H9 (cell line): ENCODE measurements at regions not wholly inside any gene's neighbourhood (a gene's known extent, or its start where the extent isn't known, plus 50 kb on each side); places are given as distances from the start of the nearest gene placed in this dataset.

ENCODE experiments used
- DNase-seq: peaks from one replicate; pipeline ENCODE4 v3.0.0-alpha.2; 2017
- H2AFZ ChIP-seq: one replicate; pipeline ENCODE4 v1.6.1; 2013; ENCODE audit warnings: mild to moderate bottlenecking, low read length, control low read depth, moderate library complexity
- H2AK5ac ChIP-seq: 2 replicates; pipeline ENCODE4 v1.6.1; 2013; ENCODE audit warnings: low read length, control low read depth, mixed read lengths; ENCODE audit not compliant: insufficient read length
- H2BK120ac ChIP-seq: one replicate; pipeline ENCODE4 v1.6.1; 2013; ENCODE audit warnings: low read depth, mild to moderate bottlenecking, low read length, control low read depth, inconsistent platforms; ENCODE audit not compliant: poor library complexity, severe bottlenecking
- H2BK12ac ChIP-seq: 2 replicates; pipeline ENCODE4 v1.6.1; 2013; ENCODE audit warnings: low read length, control low read depth, mixed read lengths, low read depth; ENCODE audit not compliant: insufficient read length
- H2BK15ac ChIP-seq: 2 replicates; pipeline ENCODE4 v1.6.1; 2013; ENCODE audit warnings: low read depth, low read length, control low read depth
- H2BK20ac ChIP-seq: one replicate; pipeline ENCODE4 v1.6.1; 2013; ENCODE audit warnings: low read depth, mild to moderate bottlenecking, low read length, control low read depth, inconsistent platforms; ENCODE audit not compliant: poor library complexity, severe bottlenecking
- H2BK5ac ChIP-seq: 2 replicates; pipeline ENCODE4 v1.6.1; 2013; ENCODE audit warnings: low read length, control low read depth, mixed read lengths; ENCODE audit not compliant: insufficient read length
- H3K14ac ChIP-seq: 2 replicates; pipeline ENCODE4 v1.6.1; 2013; ENCODE audit warnings: low read length, control low read depth; ENCODE audit not compliant: insufficient read depth
- H3K18ac ChIP-seq: 2 replicates; pipeline ENCODE4 v1.6.1; 2013; ENCODE audit warnings: low read depth, mild to moderate bottlenecking, mixed read lengths, low read length, control low read depth; ENCODE audit not compliant: insufficient read length
- H3K23ac ChIP-seq: 2 replicates; pipeline ENCODE4 v1.6.1; 2013; ENCODE audit warnings: low read length, control low read depth, mixed read lengths, low read depth; ENCODE audit not compliant: insufficient read length
- H3K23me2 ChIP-seq: 2 replicates; pipeline ENCODE4 v1.6.1; 2013; ENCODE audit warnings: low read depth, mild to moderate bottlenecking, mixed read lengths, low read length, control low read depth; ENCODE audit not compliant: insufficient read length, poor library complexity, severe bottlenecking
- H3K27ac ChIP-seq: 2 replicates; pipeline ENCODE4 v1.5.1; 2013; ENCODE audit warnings: low read length, control low read depth, mixed read lengths, low read depth; ENCODE audit not compliant: insufficient read length
- H3K27me3 ChIP-seq: 2 replicates; pipeline ENCODE4 v1.6.1; 2013; ENCODE audit warnings: low read length, control low read depth, inconsistent platforms; ENCODE audit not compliant: insufficient read depth
- H3K4ac ChIP-seq: 2 replicates; pipeline ENCODE4 v1.6.1; 2013; ENCODE audit warnings: low read depth, mild to moderate bottlenecking, control low read depth, inconsistent platforms, low read length, moderate library complexity
- H3K4me1 ChIP-seq: 2 replicates; pipeline ENCODE4 v1.6.1; 2013; ENCODE audit warnings: low read length, control low read depth, inconsistent platforms; ENCODE audit not compliant: insufficient read depth
- H3K4me2 ChIP-seq: 2 replicates; pipeline ENCODE4 v1.6.1; 2013; ENCODE audit warnings: low read length, control low read depth, mixed read lengths; ENCODE audit not compliant: insufficient read length, insufficient read depth
- H3K56ac ChIP-seq: 2 replicates; pipeline ENCODE4 v1.6.1; 2013; ENCODE audit warnings: low read depth, mild to moderate bottlenecking, mixed read lengths, low read length, control low read depth; ENCODE audit not compliant: insufficient read length
- H3K79me1 ChIP-seq: 2 replicates; pipeline ENCODE4 v1.6.1; 2013; ENCODE audit warnings: low read depth, mild to moderate bottlenecking, moderate library complexity, low read length, control low read depth, inconsistent platforms; ENCODE audit not compliant: insufficient read depth, poor library complexity, severe bottlenecking
- H3K79me2 ChIP-seq: 2 replicates; pipeline ENCODE4 v1.6.1; 2013; ENCODE audit warnings: low read length, control low read depth, inconsistent platforms; ENCODE audit not compliant: insufficient read depth
- H3K9ac ChIP-seq: 2 replicates; pipeline ENCODE4 v1.6.1; 2013; ENCODE audit warnings: low read length, control low read depth, mixed read lengths; ENCODE audit not compliant: insufficient read length; ENCODE audit errors: extremely low read depth
- H3K9me3 ChIP-seq: one replicate; pipeline ENCODE4 v1.6.1; 2013; ENCODE audit warnings: low read depth, low read length, inconsistent platforms; ENCODE audit not compliant: control insufficient read depth
- H3T11ph ChIP-seq: one replicate; pipeline ENCODE4 v1.6.1; 2013; ENCODE audit warnings: mild to moderate bottlenecking, low read length, control low read depth, inconsistent platforms
- H4K20me1 ChIP-seq: one replicate; pipeline ENCODE4 v1.6.1; 2013; ENCODE audit not compliant: control insufficient read depth, insufficient read length, insufficient read depth
- H4K5ac ChIP-seq: 2 replicates; pipeline ENCODE4 v1.6.1; 2013; ENCODE audit warnings: low read depth, mild to moderate bottlenecking, mixed read lengths, low read length, control low read depth; ENCODE audit not compliant: insufficient read length
- H4K8ac ChIP-seq: replicated peaks from 2 replicates; pipeline ENCODE4 v1.6.1; 2013; ENCODE audit warnings: low read length, control low read depth, mixed read lengths, low read depth; ENCODE audit not compliant: insufficient read length
- H4K91ac ChIP-seq: 2 replicates; pipeline ENCODE4 v1.6.1; 2013; ENCODE audit warnings: low read depth, mild to moderate bottlenecking, moderate library complexity, mixed read lengths, low read length, control low read depth; ENCODE audit not compliant: insufficient read length
- H3K27ac Mint-ChIP-seq, 3 experiments: 2 replicates in 2 of 3; 3 replicates in 1 of 3; pipeline ENCODE4 v1.8.0; 2020 to 2021; ENCODE audit warnings: mixed read lengths in 3 of 3, mild to moderate bottlenecking in 1 of 3, moderate library complexity in 1 of 3
- H3K27me3 Mint-ChIP-seq: 2 replicates; pipeline ENCODE4 v1.8.0; 2021; ENCODE audit warnings: low read depth, mild to moderate bottlenecking, moderate library complexity, mixed read lengths
- H3K36me3 Mint-ChIP-seq, 3 experiments: 2 replicates in 2 of 3; 3 replicates in 1 of 3; pipeline ENCODE4 v1.8.0; 2020 to 2021; ENCODE audit warnings: low read depth in 3 of 3, mixed read lengths in 3 of 3; ENCODE audit not compliant: insufficient read depth in 1 of 3
- H3K4me1 Mint-ChIP-seq, 2 experiments: 2 replicates each; pipeline ENCODE4 v1.8.0; 2020; ENCODE audit warnings: mixed read lengths in 2 of 2
- H3K4me3 Mint-ChIP-seq, 2 experiments: 2 replicates in 1 of 2; 3 replicates in 1 of 2; pipeline ENCODE4 v1.8.0; 2020 to 2021; ENCODE audit warnings: mild to moderate bottlenecking in 2 of 2, mixed read lengths in 2 of 2, moderate library complexity in 1 of 2
- H3K9me3 Mint-ChIP-seq, 2 experiments: 2 replicates in 1 of 2; 3 replicates in 1 of 2; pipeline ENCODE4 v1.8.0; 2020; ENCODE audit warnings: mild to moderate bottlenecking in 2 of 2, mixed read lengths in 2 of 2, moderate library complexity in 1 of 2
- CTCF ChIP-seq: fragments of 200-600 bp; sonication (generic); conservative IDR thresholded peaks from 3 replicates; pipeline ENCODE4 v1.8.0; 2021; ENCODE audit warnings: antibody characterized with exemption, mild to moderate bottlenecking
- WGBS: extraction: QIAGEN DNeasy Blood & Tissue Kit; methylation state at CpG from one replicate; pipeline ENCODE4 v1.1.7; 2013; ENCODE audit warnings: missing lambda C conversion rate, low lambda C conversion rate, mixed read lengths; ENCODE audit not compliant: insufficient read length; ENCODE audit errors: extremely low coverage; 5-methylcytosine and 5-hydroxymethylcytosine counted together

GRCh38 chr2:105525201-105525600, 126.3 kb upstream of the FHL2 start:
- Histone ChIP-seq H3K79me1 (no peaks in the 10 kb centered on the region), H2BK20ac (no peak overlapping the region), H3K23me2 (no peaks in the 10 kb centered on the region), H3K27ac (no peak overlapping the region), H4K91ac (no peak overlapping the region), H2BK120ac (no peak overlapping the region), H3K4me2 (no peak overlapping the region), H3T11ph (no peak overlapping the region), H4K8ac (no peak overlapping the region), H4K20me1 (no peaks in the 10 kb centered on the region), H2AFZ (no peak overlapping the region), H3K56ac (no peak overlapping the region), H2BK5ac (no peak overlapping the region), H3K4ac (no peak overlapping the region), H3K23ac (no peak overlapping the region), H3K4me1 (no peaks in the 10 kb centered on the region), H2BK15ac (no peak overlapping the region), H4K5ac (no peak overlapping the region), H2BK12ac (no peak overlapping the region), H3K14ac (no peak overlapping the region), H3K9me3 (no peaks in the 10 kb centered on the region), H3K9ac (no peak overlapping the region), H3K27me3 (no peaks in the 10 kb centered on the region), H3K79me2 (no peaks in the 10 kb centered on the region), H2AK5ac (no peak overlapping the region), H3K18ac (no peak overlapping the region)
- no peaks in the 10 kb centered on the region; a peak in 1 of 5 replicates for H3K9me3 Mint-ChIP-seq
- H3K4me1 Mint-ChIP-seq = no peaks in the 10 kb centered on the region
- TF ChIP-seq CTCF = no peak
- no peak overlapping the region for H3K27ac Mint-ChIP-seq
- no peak overlapping the region for H3K4me3 Mint-ChIP-seq
- no peak for DNase-seq
- H3K36me3 Mint-ChIP-seq = no peaks in the 10 kb centered on the region
- no CpG with 5 or more reads among the region's 6 CpGs for WGBS
- peaks cover 2% of the 10 kb centered on the region; the same call in 1 of the 2 replicates for H3K27me3 Mint-ChIP-seq
